SKM-1 (cell line): ENCODE measurements at regions not wholly inside any gene's neighbourhood (a gene's known extent, or its start where the extent isn't known, plus 50 kb on each side); places are given as distances from the start of the nearest gene placed in this dataset.

ENCODE experiments used
- DNase-seq: peaks from one replicate; lab custom pipeline; 2025; ENCODE audit not compliant: unreplicated experiment; lab: John Stamatoyannopoulos, UW

DNA sequence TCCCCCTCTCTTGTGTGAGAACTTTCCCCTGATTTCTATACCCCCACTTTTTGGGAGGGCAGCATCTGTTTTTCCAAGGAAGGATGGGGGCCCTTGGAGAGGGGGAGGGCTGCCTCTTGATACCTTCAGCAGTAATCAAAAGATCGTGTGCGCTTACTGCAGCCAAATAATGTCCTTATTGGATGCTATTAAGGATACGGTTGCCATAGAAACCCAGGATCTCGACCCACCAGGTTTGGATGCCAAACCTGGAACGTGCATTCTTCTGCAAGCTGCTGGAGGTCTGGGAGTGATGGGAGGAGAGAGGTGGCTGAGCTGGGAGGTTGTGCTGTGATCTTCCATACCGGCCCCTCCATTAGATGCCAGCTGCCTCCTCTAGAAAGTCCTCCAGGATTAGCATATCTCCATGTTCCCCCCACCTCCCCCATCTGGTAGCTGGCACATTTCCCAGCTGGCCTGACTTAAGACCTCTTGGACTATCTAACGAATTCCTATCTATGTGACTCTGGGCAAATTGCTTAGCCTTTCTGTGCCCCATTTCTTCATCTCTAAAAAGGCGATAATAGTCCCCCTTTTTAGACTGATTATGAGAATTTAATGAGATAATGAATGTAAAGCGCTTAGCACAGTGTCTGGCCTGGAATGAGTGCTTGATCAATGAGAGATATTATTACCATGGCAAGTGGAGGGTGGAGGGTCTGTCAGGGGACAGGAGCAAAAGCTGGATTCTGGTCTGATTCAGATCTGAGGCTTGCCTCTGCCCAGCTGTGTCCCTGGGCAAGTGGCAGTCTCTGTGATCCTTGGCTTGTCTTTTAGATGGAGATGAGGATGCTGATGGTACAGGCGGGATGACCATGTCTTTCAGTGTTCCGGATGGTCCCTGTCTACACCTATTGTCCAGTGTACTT lies 78.5 kb upstream of the PCBD1 start:
- no peak for DNase-seq

DNA sequence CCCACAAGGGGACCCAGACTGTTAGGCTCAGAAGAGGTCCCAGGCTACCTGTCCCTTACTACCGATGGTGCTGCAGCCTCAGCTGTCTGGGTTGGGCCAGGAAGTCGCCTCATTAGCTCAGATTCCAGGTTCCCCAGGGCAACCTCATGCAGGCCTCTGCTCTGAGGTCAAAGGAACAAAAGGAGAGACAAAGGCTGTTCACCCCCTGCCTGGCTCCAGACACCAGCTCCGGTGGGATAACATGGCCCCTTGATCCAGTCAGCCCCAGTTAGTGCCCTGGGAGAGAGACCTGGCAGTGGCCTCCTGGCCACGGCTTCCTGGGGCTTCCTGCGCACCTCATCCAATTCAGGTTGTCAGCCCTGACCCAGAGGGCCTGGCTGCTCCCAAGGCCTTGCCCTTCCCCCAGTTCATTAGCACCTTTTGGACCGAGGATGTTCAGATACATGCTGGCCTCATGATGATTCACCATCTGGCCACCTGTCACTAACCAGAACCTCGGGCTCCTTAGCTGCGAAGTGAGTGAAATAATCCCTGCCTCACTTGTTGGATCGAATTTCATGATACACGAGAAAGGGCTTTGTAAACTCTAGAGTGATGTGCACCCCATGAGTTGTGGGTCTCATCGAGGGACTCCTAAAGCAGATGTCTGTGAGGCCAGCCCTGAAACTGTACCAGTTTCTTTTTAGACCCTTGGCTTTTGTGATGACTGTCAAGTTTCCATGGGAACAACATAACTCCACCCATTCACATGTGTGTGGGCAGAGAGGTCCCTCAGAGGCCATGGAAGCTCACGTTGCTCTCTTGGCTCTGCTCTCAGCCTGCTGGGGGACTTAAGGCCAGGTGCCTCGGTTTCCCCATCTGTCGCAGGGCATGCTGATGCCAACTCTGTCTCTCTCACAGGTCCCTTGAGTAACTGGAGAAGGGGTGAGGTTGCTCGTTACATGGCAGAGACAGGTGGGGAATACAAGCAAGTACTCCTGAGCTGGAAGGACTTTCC lies 79.5 kb upstream of the PCBD1 start:
- DNase-seq = no peak

DNA sequence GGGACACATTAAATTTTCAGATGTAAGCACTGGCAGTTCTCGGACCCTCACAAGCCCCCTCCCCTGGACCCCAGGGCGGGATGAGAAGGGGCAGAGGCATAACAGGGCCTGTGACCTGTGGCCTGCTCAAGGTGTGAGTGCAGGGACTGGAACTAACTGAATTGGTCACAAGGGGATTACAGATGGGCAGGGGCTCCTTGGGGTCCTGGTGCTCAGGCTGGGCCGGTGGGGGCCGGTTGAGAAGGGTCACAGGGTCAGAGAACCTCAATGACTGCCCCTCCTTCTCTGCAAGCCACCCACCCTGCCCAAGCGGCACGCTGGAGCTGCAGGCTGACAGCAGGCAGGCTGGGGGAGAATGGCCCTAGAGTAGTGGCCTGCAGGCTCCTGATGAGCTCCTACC lies 80.8 kb upstream of the PCBD1 start:
- no peak for DNase-seq

DNA sequence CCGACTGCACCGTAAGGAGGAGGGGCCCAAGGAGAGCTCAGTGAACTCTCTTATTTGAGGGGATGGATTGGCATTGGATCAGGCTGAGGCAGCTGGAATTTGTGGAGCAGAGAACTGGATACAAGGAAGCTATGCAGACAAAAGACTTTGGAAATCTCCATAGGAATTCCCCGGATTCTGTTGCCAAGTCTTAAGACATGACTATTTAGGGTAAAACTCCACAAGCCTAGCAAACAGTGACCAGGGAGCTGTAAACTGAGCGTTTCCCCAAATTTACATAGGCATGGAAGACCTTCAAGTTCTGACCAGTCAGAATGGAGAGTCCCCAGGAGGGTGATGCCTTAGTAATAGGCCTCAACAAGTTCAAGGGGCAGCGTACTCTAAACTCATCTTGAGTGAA lies 82.5 kb upstream of the PCBD1 start:
- no peak for DNase-seq

DNA sequence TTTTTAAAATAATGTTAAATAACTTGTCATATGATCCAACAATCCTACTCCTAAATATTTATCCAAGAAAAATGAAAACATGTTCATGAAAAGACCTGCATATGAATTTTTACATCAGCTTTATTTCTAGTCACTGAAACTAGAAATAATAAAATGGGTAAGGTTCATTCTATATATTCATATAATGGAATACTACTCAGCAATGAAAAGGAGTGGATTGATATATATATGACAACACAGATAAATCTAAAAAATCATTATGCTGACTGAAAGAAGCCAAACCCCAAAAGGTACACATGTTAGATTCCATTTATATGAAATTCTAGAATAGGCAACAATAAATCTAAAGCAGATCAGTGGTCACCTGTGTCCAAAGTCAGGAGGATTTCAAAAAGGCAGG lies 84.9 kb upstream of the PCBD1 start:
- no peak for DNase-seq

DNA sequence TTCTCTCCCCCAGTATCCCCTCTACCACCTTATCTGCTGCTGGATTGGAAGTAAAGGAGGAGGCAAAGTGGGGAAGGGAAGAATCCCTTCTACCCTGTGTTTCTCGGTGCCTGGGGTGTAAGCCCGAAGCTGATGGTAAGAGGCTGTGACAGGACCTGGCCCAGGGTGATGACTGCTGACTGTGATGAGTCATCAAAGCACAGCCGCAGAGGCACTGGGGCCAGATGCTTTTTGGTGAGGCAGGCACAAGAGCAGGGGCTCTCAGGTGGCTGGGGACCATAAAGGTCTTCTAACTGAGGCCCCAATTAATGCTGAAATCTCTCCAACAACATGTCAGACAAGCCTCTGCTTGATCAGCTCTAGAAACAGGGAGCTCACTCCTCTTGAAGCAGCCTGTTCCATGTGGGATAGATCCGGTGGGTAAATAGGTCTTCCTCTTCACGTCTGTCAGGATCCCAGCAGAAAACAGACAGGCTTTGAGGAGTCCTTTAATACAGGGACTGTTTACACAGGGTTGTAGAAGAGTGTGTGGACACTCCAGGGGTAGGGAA lies 86.1 kb upstream of the PCBD1 start:
- DNase-seq = no peak

DNA sequence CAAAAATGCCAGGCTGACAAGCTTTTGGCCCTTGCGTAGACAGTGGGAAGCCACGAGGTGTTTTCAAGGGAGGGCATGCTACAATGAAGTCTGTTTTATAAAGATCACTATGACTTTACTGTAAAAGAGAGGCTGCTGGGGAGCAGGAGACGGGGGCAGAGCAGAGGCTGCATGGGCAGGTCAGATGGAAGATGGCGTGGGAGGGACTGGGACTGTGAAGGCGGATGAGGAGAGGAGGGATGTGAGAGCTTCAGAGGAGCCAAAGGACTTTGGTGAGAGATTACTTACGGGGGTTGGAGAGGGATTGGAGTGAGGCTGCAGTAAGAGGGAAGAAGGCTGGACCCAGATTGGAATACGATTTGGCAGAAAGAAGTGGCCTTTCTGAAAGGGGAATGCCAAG lies 86.6 kb upstream of the PCBD1 start:
- no peak for DNase-seq

DNA sequence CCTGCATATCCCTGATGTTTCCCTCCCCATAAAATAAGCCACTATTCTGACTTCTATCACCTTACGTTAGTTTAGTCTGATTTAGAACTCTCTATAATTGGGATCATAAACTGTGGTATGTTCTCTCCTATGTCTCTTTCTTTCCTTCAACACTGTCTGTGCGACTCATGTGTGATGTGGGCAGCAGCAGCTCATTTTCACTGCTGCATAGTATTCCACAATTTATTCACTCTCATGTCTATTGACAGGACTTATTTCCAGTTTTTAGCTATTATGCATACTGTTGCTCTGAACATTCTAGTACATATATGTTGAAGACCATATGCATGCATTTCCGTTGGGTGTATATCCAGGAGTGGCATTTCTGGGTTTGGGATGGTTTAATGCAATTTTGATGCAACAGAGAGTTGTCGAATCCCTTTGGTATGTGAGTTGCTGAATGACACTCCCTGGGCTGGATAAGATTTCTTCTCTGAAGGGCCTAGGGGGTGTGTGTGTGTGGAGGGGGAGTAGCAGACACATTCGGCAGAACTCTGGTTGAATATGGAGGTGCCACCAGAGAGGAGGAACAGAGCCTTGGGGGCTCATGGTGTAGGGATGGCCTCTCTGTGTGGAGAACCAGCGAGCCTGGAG lies 87.8 kb upstream of the PCBD1 start:
- DNase-seq = no peak

DNA sequence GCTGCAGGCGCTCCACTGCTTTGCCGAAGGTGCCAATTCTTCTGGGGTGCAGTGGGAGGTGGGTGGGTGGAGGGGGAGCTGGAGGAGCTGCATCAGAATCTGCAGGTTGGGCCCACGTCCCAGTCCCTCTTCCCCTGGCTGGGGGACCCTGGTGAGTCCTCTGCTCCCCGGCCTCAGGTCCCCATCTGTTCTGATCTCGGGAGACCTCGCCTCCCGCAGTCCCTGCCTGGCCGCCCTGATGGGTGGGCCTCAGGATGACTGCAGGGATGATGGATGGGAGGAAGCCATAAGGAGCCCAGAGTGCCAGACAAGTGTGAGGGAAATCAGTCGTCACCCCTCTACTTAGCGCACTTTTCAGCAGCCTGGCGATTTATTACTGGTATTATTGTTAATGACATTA lies 89.3 kb upstream of the PCBD1 start:
- DNase-seq = no peak

DNA sequence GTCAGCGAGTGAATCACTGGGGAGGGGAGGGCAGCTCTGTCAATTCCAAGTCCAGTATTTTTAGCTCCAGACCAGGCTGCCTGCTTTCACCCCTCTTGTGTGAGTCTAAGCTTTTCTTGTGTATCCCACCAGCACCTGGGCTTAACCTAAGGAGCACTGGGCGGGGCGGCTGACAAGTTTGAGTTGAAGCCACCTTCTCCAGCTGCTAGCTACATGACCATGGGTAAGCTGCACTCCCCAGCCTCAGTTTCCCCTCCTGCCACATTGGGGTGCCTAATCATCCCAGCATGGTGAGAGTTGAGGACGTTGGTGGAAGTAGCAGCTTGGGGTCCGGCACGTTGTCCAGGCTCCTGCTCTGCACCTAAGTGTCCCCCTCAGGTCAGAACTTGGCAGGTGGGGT lies 89.8 kb upstream of the PCBD1 start:
- no peak for DNase-seq

DNA sequence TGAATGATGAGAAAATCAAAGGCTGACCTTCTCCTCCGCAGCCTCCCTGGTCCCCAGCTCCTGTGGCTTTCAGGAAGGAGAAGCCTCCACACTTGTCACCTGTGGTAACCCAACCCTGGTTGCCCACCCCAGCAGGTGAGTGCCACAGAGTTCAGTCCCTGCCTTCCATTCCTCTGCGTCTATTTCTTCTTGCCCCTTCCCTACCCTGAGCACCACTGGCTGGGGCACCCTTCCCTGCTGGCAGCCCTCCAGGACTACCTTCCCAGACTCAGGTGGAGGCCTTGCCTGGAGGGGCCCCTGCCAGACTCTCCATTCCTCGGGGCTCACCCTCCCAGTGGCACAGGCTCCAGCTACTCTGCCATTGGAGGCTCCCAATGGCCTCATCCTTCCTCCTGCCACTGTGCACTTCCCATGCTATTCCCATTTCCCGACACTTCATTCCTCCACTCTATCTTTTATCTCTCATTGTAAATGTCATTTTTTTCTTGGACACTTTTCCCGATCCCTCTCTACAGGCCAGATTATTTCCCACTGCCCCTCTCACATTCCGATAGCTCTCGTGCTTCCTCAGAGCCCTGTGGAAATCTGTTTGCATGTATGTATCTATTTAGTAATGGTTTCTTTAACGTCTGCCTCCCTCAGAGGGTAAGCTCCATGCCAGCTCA lies 90.6 kb upstream of the PCBD1 start:
- DNase-seq = no peak

DNA sequence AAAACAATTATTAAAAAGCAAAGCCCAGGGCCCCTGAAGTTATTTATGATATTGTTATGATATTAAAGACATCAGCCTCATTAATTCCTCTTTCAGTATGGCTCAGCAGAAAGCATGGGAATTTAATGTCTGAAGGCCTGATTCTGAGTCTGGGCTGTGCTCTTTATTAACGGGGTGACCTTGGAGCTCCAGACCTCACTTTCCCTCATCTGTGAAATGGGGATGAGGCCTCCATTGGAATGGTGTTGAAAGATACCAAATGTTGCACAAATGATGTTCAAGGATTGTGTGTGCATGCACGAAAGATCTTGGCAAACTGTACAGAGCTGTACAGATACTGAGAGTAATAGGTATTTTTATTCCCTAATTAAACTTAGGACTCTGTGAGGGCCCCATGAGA lies 92.3 kb upstream of the PCBD1 start:
- DNase-seq = no peak

DNA sequence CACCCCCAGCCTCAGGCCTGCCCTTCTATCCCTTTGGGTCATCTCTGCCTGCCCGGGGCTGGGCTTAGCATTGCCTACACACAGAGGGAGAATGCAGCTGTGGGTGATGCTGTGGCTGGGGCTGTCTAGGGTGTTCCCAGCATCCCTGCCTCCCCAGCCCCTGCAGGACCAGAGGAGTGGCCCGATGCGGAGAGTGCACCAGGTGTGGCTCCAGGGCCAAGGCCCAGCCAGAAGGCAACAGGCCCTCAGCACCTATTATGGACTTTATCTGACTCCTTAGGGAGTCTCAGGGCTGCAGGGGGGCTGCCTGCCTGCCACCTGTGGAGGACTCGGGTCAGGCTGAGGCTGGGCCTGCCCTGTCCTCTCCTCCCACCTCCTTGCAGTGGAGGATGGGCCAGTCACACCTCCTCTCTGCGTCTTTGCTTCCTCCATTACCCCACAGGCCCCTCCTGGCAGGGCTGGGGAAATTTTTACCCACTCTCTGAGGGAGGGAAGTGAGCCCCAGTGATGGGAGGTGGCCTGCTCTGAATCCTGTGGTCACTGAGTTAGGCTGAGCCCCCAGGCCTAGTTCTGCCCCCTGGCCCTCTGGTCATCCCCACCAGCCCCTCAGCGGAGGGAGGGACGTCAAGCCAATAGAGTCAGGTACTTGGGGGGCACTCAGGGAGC lies 92.9 kb upstream of the PCBD1 start:
- no peak for DNase-seq

DNA sequence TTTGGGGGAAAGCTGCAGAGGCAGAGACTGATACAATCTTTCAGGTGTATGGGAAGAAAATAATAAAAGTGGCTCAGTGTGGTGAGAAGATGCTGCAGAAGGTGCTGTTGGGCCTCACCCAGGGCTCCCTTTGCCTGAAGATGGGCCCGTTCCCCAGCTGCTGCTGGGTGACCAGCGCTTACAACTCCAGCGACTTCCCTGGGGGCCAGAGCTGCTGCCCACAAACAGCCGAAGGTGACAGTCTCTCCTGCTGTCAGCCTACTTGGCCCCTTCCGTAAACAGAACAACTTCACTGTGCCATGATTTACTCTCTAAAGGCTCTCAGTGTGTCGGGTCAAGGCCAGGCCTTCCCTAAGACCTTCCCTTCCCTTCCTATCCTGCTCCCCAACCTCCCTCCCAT lies 93.6 kb upstream of the PCBD1 start:
- no peak for DNase-seq

DNA sequence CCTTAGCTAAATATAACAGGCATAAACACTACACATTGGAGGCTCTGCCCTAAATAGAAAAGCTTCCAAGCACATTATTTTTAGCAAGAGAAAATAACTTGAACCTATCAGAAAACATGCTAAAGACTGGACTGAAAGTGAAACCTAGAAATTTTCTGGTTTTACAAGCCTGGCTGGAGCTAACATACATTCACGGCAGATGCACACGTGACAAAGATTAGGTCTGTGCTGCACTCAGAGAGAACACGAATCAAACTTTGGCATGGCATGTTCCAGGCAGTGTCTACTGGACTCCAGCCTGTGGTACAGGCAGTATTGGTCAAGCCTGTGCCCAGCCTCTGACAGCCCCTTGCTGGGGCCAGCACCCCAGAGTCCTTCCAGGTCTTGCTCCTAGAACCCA lies 94.1 kb upstream of the PCBD1 start:
- DNase-seq = no peak

DNA sequence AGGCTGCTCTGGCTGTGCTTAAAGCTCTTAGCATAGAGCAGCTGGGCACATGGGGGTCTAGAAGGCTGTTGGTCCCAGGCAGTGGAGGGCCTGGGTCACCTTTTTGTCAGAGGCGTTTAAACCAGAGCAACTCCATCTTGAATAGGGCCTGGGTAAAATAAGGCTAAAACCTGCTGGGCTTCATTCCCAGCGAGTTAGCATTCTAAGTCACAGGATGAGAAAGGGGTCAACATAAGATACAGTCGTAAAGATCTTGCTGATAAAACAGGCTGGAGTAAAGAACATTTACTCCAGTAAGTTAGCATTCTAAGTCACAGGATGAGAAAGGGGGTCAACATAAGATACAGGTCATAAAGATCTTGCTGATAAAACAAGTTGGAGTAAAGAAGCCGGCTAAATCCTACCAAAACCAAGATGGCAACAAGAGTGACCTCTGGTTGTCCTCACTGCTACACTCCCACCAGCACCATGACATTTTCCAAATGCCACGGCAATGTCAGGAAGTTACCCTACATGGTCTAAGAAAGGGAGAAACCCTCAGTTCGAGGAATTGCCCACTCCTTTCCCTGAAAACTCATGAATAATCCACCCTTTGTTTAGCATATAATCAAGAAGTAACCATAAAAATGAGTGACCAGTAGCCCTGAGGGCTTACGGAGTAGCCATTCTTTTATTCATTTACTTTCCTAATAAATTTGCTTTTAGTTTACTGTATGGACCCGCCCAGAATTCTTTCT lies 96.8 kb upstream of the PCBD1 start:
- DNase-seq = no peak

DNA sequence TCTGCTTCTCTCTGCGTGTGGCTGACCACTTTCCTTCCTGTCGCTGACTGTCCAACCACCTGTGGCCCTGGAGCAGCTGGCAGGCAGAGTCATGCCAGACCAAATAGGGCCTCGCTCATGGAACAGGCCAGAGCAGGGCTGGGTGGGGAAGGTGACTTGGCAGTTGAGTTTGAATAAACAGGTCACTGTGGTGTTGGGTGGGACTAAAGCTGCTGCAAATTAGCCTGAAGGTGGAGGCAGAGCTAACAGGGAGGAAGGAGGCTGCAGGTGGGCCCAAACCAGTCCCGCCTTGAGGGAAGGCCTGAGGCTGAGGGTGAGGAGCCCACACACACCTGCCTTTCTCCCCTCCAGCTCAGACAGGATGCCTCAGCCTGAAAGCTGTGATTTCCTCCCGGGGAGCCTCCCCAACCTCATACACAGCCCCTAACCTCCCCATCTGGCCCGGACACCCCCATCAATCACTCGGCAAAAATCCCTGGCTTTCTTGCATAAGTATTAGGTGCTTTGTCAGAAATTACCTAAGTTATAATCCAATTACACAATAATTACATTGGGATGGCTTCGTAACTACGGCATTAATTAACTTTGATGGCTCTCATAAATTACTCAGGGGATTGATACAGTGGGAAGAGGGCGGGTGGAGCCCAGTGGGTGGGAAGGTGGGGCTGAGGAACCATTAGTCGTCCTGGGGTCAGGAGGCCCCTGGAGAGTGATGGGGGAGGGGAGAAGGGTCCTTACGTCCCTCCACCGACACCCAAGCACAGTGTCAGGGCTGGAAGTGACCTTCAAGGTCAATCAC lies 97.7 kb upstream of the PCBD1 start:
- DNase-seq = no peak

DNA sequence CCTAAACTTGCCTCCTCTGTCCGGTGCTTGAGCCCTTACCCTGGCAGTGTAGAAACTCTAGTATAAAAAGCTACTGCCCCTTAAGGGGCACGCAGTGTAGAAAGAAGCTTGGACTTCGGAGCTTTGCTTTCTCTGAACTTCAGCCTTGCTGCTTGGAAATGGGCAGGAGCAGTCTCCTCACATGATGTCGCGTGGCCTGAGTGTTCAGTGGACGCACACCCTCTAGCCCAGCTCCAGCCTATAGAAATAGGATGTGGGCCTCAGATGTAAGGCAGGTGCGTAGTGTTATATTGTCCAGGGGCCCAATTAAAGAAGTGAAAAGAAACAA lies 98.2 kb upstream of the PCBD1 start:
- DNase-seq = no peak
